ENCODE measurements at regions not wholly inside any gene's neighbourhood (a gene's known extent, or its start where the extent isn't known, plus 50 kb on each side); places are given as distances from the start of the nearest gene placed in this dataset.

DNA sequence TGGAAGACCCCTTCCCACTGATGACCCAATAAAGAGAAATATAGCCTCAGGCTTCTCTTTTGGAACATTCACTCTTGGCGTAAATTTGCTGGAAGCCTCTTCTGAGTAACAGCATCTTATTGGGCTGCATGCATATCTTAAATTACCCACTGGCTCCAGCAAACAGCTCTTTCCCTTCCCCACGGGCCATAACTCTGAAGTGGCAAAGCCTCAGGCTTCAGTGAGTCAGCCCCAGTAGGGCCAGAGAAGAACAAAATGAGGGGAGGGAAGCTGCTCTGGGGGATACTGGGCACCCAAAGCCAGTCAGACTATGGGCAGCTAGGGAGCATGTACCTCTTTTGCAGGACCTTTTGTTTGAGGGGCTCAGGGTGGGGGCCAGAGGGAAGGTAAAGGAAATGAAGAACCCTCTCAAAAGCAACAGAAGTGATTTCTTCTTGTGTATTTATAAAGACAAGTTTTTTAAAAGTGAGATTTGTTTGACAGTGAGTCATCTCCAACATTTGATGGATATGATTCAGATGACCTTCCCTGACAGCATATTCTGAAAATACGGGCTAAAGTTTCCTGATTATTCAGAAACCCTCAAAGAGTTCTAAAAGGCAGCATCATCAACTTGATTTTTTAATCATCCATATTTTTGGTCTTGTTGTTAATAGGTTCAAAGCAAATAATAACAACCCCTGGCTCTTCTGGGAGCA, 203.4 kb downstream of the KIF18A start:
- POLR2A ChIA-PET = no interaction called here
- intact Hi-C loops (cut with micrococcal nuclease) = no loop called here
- no peaks in the 10 kb centered on the region for H4K20me1 ChIP-seq (ENCODE audit: insufficient read depth)
- CTCF ChIA-PET = no interaction called here
- peaks cover 12 to 49% of the 10 kb centered on the region in 2 experiments for H3K4me1 ChIP-seq (ENCODE audit: control insufficient read depth in 1 of 2, insufficient read depth in 2 of 2, low read length in 2 of 2)
- no peak for DNase-seq (ENCODE audit: low read depth, low spot score)
- no peaks in the 10 kb centered on the region for H3K9me2 ChIP-seq (ENCODE audit: insufficient read depth)
- BruUV-seq (replicated peaks) = no TSS peak
- RAD21 ChIA-PET (ENCODE audit: low non-redundant PET in 1 of 2, low total read pairs in 2 of 2, uncharacterized antibody in 2 of 2, unreplicated experiment in 2 of 2) = no interaction called here
- TF ChIP-seq EZH2phosphoT487 (IDR thresholded peaks at IDR 0.05; ENCODE audit: borderline replicate concordance) (no peak), SIN3A (IDR thresholded peaks at IDR 0.05; ENCODE audit: low read depth) (no peak), RAD21 (IDR thresholded peaks at IDR 0.05; ENCODE audit: low read depth) (no peak), POLR2A (IDR thresholded peaks at IDR 0.05; ENCODE audit: borderline replicate concordance, extremely low read depth, insufficient read depth, insufficient read length) (no peak), FOSL1 (IDR thresholded peaks at IDR 0.05; ENCODE audit: low read depth) (peak; percentile 31), JUND (IDR thresholded peaks at IDR 0.05) (peak; percentile 37; the same call in 1 of the 2 replicates)
- TF ChIP-seq, protein P1, sequence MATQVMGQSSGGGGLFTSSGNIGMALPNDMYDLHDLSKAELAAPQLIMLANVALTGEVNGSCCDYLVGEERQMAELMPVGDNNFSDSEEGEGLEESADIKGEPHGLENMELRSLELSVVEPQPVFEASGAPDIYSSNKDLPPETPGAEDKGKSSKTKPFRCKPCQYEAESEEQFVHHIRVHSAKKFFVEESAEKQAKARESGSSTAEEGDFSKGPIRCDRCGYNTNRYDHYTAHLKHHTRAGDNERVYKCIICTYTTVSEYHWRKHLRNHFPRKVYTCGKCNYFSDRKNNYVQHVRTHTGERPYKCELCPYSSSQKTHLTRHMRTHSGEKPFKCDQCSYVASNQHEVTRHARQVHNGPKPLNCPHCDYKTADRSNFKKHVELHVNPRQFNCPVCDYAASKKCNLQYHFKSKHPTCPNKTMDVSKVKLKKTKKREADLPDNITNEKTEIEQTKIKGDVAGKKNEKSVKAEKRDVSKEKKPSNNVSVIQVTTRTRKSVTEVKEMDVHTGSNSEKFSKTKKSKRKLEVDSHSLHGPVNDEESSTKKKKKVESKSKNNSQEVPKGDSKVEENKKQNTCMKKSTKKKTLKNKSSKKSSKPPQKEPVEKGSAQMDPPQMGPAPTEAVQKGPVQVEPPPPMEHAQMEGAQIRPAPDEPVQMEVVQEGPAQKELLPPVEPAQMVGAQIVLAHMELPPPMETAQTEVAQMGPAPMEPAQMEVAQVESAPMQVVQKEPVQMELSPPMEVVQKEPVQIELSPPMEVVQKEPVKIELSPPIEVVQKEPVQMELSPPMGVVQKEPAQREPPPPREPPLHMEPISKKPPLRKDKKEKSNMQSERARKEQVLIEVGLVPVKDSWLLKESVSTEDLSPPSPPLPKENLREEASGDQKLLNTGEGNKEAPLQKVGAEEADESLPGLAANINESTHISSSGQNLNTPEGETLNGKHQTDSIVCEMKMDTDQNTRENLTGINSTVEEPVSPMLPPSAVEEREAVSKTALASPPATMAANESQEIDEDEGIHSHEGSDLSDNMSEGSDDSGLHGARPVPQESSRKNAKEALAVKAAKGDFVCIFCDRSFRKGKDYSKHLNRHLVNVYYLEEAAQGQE (IDR thresholded peaks at IDR 0.05; ENCODE audit: low read depth) = no peak
- ATAC-seq = peak; percentile 65
- no peak overlapping the region for H3K9ac ChIP-seq (ENCODE audit: low read length)
- H3K27ac ChIP-seq (ENCODE audit: low read depth, low read length) = peak overlapping the region; percentile 58; the same call in 1 of the 2 replicates
- H3K79me2 ChIP-seq (ENCODE audit: insufficient read depth, low read length) = no peaks in the 10 kb centered on the region
- peak overlapping the region; percentile 56 for H3K4me2 ChIP-seq (ENCODE audit: low read length)
- no peaks in the 10 kb centered on the region for H3K27me3 ChIP-seq (ENCODE audit: insufficient read depth, low read length)
- peak overlapping the region; percentile 75 for H2AFZ ChIP-seq (ENCODE audit: low read depth, low read length, poor library complexity, severe bottlenecking)
- H3K9me3 ChIP-seq (ENCODE audit: control insufficient read depth in 1 of 2, insufficient read depth in 1 of 2, low read depth in 1 of 2, low read length in 2 of 2) = no peaks in the 10 kb centered on the region
- H3K36me3 ChIP-seq (ENCODE audit: control insufficient read depth in 1 of 2, insufficient read depth in 2 of 2, low read length in 2 of 2) = no peaks in the 10 kb centered on the region
- no peak overlapping the region for H3K4me3 ChIP-seq (replicated peaks in 1 of 2; ENCODE audit: low read depth in 1 of 2, low read length in 2 of 2)
